ENCODE measurements at regions not wholly inside any gene's neighbourhood (a gene's known extent, or its start where the extent isn't known, plus 50 kb on each side); places are given as distances from the start of the nearest gene placed in this dataset.
A peak's percentile ranks its signal among the peaks of the same experiment; 100 is the strongest.
"Not testable (repeated sequence)": the region's sequence is repeated elsewhere in the genome, so short reads cannot be mapped to it uniquely, and the experiment has no call there.

DNA sequence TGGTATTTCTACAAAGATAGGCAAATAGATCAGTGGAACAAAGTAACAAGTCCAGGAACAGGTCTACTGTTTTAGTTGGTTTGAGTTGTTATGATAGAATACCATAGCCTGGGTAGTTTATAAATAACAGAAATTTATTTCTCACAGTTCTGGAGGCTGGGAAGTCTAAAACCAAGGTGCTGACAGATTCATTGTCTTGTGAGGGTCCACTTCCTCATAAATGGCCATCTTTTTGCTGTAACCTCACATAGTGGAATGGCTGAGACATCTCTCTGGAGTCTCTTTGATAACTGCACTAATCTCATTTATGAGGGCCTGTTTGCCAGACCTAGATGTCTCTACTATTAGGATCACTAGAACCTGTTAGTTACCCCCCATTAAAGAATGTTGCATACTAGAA, 152.3 kb upstream of the MYRIP start:
- no peak for DNase-seq (ENCODE audit: low spot score)

DNA sequence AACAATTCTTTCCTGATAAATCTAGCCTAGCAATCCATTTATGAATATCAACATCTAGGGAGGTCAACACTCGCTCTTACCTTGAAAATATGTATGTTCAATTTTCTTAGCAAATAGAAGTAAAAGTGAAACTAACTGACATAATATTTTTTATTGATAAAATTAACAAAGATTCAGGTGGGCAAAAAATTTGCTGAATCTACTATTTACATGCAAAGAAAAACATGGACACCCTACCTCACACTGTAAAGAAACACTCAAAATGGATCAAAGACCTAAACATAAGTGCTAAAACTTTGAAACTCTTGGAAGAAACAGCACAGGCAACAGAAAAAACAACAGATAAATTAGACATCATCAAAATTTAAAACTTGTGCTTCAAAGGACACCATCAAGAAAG, 151.6 kb upstream of the MYRIP start:
- no peak for DNase-seq (ENCODE audit: low spot score)

DNA sequence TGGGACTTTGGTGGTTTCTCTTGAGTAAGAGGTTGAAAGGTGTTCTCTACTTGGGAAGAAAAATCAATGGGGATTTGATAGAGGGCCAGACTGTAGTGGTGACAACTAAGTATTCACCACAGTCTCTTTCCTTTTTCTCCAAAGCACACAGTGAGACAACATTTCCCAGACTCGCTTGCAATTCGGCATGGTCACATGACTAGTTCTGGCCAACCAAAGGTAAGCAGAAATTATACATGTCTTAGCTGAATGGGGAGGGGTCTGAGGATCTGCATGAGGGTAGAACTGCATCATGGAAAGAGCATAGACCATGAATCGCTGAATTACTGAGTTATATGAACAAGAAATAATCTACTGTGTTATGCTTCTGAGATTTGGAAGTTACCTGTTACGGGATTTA, 144.5 kb upstream of the MYRIP start:
- no peak for DNase-seq (ENCODE audit: low spot score)

DNA sequence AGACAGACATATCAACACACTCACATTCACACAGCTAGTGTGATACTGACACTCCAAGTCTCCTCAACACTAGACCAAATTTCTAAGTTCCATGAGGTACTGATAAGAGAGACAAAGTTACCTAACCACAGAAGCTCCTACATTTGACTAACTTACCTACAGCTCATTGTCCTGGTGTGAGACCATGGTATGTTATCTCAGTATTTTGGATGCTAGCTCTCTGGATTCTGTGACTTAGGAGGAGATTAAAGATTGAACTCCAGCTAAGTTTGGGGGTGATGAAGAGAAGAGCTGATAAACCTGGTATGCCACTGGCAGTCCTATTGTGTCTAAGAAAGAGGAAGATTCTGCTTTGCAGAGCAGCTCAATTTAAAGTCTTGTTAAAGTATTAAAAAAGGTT, 144.0 kb upstream of the MYRIP start:
- no peak for DNase-seq (ENCODE audit: low spot score)

DNA sequence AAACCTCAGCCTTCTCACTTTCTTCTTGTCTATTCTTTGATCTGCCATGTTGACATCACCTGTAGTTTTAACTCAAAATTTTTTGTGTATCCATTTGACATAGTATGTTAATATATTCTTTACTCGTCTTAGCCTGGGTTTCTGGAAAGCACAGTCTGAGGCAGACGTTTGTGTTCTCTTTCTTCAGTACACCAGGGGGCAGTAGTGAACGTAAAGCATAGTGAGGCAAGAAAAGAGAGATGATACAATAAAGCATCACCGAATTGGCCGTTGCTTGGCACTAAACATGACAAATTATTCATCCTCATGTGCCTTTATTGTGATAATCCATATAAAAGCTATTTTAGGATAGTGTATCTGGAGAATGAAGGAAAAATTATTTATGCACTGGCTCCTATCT, 141.0 kb upstream of the MYRIP start:
- DNase-seq (ENCODE audit: low spot score), result peak; percentile 50

DNA sequence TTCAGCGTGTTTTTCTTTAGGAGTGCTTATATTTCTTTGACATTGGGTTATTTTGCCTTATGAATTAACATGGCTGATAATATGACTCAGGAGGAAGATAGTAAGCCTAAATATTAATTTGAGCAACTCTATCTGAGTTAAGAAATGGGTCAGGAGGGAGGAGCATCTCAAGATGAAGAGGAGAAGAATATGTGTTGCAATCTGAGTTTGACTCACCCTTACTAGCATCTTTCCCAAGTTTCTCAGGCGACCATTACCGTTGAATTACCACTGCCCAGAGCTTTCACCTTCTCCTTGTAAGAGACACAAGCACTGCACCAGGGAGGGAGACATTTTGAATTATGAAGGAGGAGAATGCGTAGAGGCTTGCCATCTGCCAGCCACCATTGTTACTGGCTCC, 138.3 kb upstream of the MYRIP start:
- no peak for DNase-seq (ENCODE audit: low spot score)

DNA sequence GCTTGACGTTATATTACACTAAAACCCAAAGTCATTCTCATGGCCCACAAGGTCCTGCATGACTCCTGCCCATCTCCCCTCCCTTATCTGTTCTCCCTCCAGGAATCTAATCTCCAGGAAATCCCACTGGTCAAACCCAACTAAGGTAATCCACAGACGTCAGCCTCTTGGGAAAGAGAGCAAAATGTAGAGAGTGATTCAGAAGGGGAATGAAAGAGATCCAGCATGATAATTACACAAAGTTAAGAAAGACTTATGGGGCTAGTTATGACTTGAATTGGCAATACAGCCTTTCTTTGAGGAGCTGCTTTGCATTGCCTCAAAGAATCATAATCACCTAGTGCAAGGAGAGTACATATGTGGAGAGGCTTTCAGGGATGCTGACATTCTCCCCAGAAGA, 137.8 kb upstream of the MYRIP start:
- no peak for DNase-seq (ENCODE audit: low spot score)

DNA sequence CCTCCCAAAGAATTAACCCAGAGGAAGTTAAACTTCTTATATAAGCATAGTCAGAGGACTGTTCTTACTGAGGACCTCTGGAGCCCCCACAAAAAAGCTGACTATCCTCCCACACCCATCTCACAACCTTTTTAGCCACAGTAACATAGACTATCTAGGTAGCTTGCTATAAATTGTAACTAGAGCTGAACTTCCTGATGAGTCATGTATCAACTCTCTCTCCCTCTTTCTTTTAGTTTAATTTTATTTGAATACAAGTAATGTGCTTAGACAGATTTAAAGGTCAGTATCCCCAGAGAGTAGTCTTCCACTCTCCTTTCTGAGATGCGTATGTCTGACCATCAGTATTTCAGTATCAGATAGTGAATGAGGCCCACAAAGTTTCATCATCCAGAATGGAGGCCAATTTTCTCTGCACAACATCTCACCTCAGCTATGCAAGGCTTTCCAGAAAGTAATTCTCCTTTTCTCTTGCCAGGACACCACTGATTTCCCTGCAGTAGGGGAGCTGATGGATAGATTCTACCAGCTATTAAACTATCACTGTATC, 104.0 kb upstream of the MYRIP start:
- no peak for DNase-seq (ENCODE audit: low spot score)

DNA sequence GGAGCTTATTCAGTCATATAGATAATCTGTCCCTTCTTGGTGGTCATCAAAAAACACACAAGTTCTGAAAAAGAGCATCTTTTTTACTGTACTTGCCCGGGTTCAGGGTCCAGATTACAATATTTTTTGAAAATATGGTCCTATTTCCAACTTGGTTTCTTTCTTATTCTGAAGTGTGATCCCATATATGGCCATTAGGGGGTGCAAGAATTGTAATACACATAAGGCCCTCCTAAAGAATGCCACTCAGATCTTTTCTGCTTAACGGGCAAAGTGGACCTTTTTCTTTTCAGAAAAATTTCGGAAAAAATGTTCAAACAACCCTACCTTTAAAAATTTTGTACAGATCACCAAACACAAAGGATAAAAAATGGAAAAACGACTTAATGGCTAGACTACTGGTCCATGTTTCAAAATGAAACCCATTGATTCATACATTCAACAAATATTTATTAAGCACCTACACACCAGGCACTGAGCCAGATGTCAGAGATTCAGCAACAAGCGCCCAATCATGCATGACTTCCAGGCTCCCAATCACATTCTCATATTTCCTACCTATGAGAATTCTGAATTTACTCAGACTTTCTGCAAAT, 102.0 kb upstream of the MYRIP start:
- DNase-seq (ENCODE audit: low spot score), result peak; percentile 58

DNA sequence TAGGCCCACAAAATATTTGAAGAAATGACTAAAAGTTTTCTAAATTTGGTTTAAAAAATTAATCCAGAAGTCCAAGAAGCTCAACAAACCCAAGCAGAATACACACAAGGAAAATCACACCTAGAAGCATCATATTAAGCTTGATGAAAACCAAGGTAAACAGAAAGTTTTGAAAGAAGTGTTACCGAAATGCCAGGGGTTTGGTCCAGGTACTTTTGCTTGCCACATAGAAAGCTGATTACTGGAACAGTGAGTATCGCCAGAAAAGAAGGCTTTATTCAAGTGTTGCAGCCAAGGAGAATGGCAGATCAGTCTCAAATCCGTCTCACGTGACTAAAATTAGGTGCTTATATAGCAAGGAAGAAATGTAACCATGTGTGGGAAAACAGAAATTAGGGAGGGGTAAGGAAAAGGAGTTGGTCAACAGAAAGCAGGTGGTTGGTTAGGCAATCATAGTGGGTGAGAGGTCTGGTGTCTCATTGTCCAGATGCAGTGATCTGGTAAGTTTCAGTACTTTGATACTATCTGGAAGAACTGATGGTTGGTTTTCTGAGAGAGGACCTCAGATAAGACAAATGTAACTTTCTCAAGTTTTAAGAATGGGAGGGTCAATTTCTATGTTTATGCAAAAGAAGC, 96.9 kb upstream of the MYRIP start:
- DNase-seq (ENCODE audit: low spot score), result no peak

DNA sequence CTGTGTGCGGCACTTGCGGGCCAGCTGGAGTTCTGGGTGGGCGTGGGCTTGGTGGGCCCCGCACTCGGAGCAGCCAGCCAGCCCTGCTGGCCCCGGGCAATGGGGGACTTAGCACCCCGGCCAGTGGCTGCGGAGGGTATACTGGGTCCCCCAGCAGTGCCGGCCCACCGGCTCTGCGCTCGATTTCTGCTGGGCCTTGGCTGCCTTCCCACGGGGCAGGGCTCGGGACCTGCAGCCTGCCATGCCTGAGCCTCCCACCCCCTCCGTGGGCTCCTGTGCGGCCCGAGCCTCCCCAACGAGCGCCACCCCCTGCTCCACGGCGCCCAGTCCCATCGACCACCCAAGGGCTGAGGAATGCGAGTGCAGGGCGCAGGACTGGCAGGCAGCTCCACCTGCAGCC, 96.1 kb upstream of the MYRIP start:
- DNase-seq (ENCODE audit: low spot score), result not testable (repeated sequence)

DNA sequence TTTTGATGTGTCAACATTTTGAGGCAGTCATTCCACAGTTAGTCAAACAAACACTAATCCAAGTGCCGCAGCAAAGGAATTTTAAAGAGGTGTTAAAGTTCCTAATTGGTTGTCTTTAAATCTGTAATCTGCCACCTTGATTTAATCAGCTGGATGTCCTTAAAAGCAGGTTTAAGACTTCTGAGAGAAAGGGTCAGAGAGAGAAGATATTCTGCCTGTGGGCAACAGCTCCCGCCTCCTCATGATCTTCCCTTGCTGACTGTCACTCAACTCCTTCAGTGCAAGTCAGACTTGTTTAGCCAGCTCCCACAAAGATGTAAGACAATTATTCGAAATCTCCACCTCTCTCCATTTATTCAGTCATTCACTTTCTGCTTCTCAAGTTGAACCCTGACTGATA, 92.6 kb upstream of the MYRIP start:
- DNase-seq (ENCODE audit: low spot score), result no peak

DNA sequence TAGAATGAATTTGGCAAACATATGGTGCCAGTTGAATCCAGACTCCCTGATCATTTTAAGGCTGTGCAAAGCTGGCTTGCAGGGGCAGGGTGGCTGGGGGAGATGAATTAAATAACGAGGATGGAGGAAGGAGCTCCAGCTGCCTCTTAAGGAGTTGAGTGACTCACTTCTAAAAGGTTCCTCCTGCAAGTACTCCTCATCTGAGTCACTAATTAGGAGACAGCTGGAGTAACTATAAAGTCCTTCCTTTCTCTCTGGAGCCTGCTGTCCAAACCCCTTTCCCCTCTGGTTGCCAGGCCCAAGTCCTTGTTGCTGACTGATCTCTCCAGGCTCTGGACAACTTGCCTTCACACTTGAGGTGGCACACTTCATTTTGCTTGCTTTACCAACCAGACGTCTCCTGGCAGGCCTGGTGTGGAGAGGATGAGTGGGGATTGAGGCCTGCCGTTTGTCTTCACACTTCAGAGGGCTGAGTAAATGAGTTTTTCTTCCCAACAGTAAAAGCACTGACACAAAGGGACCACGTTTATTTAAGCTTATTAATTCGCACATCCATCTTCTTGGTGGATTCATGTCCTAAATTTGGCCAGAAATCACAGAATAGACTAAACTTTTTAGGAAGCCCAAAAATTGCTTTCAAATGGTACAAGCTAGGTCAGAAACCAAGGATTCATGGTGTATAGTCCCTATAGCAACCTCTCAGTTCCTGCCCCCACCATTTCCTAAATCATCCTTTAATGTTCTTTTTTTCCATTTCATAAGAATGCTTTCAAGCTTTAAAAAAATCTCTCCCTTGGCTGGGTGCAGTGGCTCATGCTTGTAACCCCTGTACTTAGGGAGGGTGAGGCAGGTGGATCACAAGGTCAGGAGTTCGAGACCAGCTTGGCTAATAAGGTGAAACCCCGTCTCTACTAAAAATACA, 90.5 kb upstream of the MYRIP start:
- peak; percentile 50 for DNase-seq (ENCODE audit: low spot score)

DNA sequence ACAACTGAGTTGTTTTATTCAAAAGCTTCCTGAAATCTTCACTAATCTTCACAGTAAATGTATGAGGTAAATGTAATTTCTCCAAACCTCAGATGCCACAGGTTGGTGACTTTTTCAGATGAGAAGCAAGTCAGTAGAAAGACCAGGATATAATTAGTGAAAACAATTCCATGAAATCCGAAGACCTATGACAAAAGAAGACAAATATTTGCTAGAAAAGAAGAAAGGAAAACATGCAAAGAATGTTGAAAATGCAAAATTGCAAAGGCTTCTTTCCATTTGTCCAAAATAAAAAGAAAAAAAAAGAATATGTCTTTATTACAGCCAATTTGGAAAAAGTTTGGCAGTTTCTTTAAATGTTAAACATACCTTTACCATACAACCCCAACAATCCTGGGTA, 88.3 kb upstream of the MYRIP start:
- no peak for DNase-seq (ENCODE audit: low spot score)

DNA sequence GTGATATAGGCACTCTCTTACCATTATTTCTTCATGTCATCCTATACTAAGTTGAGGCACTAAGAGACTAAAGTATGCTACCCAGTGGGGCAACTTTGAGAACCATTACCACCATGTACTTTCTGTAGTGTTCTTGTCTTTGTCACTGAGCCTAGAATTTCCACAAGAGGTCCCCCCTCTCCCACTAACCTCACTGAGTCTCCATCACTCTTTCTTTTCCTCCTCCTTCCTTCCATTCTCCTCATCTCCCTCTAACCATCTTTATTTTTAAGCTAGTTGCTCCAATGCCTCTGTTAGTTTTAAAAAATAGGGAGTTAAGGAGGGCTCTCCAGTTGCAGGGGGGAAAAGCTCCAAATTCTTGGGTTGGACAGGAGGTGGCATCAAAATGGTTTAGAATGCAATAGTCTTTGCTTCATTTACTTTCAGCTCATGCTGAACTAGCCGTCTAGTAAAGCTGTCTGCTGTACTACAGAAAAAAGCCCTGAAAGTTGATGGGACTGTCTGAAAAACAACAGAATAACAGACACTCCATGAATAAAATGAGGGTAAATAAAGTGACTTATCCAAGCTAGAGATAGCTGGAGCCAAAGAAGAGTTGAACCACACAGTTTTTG, 85.1 kb upstream of the MYRIP start:
- no peak for DNase-seq (ENCODE audit: low spot score)

DNA sequence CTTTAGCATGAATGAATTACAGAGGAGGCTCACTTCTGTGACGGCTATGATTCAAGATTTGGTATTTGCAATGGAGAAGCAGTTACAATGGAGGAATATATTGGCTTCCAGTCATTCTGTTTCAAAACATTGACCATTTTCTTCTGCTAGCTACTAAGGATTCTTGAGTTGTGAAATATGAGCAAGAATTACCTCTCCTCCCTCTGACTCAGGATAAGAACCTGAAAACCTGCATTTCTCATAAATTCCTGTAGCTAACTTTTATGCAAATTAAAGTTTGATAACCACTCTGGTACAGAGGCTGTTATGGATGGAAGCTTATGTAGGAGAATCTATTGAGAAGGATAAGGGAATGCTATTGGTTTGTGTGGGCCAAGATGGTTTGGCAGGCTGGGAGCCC, 84.1 kb upstream of the MYRIP start:
- no peak for DNase-seq (ENCODE audit: low spot score)

DNA sequence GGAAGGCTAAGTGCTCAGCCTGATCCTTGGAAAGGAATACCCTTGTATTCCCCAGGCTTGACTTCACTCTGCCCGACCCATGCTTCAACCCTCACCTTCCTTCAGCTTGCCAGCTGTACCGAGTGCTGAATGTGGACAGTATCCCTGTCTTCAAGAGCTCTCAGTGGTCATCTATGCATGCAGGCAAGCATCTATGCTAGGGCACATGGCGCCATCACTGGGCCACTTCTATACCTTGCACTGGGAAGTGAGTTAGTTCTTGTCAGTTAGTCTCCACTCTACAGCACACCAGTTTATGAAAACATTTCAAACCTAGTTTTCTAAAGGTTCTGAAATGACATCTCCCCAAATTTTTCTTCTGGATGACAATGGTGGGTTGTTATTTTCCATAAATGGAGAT, 82.0 kb upstream of the MYRIP start:
- DNase-seq (ENCODE audit: low spot score), result no peak

DNA sequence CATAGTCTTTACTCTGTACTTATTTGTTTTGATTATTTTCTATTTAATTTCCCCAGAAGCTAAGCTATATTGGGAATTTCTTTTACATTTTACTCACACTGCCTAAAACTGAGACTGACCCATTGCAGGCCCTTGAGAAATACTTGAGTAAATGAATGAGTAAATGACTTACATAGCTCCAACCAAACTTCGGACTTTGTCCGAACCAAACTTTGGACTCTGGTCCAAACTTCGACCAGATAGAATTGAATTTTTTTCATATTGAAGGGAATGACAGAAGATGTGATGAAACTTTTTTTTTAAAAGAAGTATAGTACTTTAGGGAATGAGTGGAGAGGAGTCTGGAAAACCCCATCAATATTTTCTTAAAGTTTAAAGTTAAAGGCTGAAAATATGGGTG, 75.6 kb upstream of the MYRIP start:
- no peak for DNase-seq (ENCODE audit: low spot score)

DNA sequence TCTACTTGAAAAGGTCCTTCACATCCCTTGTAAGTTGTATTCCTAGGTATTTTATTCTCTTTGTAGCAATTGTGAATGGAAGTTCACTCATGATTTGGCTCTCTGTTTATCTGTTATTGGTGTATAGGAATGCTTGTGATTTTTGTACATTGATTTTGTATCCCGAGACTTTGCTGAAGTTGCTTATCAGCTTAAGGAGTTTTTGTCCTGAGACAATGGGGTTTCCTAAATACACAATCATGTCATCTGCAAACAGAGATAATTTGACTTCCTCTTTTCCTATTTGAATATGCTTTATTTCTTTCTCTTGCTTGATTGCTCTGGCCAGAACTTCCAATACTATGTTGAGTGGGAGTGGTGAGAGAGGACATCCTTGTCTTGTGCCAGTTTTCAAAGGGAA, 69.8 kb upstream of the MYRIP start:
- not testable (repeated sequence) for DNase-seq (ENCODE audit: low spot score)

DNA sequence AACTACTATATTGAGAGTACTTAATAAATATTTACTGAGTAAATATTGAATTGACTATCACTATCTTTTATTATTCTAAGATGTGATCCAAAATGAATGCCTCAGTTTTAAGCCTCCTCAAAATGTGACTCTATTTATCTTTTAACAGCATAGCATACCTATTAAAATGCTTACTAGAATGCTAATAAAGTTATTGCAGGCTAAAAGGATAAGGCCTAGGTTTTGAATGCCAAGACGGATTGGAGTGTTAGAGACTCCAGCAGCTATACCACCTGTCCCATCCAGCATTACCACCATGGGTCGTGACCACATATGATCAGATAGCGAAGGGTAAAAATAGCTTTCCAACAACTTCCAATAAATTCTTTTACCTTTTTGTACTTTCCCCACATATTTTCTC, 64.7 kb upstream of the MYRIP start:
- no peak for DNase-seq (ENCODE audit: low spot score)

DNA sequence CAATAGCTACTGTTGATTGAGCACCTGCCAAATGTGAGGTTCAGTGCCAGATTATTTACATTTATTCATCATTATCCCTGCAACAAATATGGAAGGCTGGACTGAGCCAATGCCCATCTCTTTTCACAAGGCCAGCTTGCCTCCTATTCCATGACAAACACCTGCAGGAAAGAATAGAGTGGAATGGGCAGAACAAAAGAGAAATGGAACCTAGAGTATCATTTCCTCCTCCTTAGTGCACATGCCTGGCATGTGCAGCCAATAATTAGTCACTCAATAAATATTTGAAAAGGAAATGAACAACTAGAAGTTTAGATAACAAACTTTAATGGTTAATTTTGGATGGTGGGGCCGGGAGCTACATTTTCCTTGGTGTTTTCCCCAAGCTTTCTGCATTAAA, 61.4 kb upstream of the MYRIP start:
- DNase-seq (ENCODE audit: low spot score), result no peak

DNA sequence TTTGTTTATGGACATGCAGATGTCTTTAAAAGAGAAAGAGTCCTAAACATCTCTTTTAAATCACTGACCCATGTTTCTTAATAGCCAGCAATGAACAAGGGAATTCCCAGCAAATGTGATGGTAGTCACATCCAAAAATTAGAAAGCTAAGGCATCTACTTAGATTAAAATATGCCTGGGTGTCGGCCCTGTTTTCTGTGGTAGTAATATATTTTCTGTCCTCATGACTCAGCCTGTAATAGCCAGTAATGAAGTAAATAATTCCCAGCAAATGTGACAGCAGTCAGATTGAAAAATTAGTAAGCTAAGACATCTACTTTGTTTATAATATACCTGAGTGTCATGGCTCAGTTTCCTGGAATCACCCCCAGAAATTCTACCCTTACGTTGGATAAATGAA, 60.6 kb upstream of the MYRIP start:
- no peak for DNase-seq (ENCODE audit: low spot score)

DNA sequence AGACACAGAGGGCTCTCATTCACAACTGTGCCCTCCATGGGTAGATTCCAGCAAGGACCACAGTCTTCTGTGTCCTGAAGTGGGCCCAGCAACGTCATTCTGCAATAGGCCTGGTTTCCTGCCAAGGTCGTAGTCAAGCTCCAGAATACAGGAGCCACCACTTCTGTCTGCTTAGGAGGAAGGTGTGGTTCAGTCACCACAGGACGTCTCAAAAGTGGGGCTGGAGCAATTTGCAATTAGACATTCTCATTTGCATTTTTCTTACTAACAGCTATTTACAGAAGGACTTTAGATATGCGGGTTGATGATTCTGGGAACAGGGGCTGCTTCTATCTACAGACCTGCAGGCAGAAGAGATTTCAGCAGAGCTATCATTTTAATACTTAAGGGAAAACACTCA, 58.7 kb upstream of the MYRIP start:
- no peak for DNase-seq (ENCODE audit: low spot score)
